Ascending aorta (tissue), 2 donors: ENCODE measurements at regions not wholly inside any gene's neighbourhood (a gene's known extent, or its start where the extent isn't known, plus 50 kb on each side); places are given as distances from the start of the nearest gene placed in this dataset.

Experiments used
- DNase-seq, 2 donors: peaks; one replicate each; pipeline ENCODE4 v3.0.0-alpha.2; 2019; ENCODE audit warnings: low spot score in 2 of 2
- H3K27ac ChIP-seq, 2 donors: fragments of 200-600 bp; sonication (generic); one replicate each; pipeline ENCODE4 v1.5.1; 2016 to 2017; ENCODE audit warnings: mild to moderate bottlenecking in 1 of 2
- H3K27me3 ChIP-seq: fragments of 200-600 bp; sonication (generic); one replicate; pipeline ENCODE4 v1.5.1; 2017
- H3K36me3 ChIP-seq, 2 donors: fragments of 200-600 bp; sonication (generic); one replicate each; pipeline ENCODE4 v1.5.1; 2016
- H3K4me1 ChIP-seq, 2 donors: fragments of 200-600 bp; sonication (generic); one replicate each; pipeline ENCODE4 v1.5.1; 2016 to 2017; ENCODE audit warnings: mild to moderate bottlenecking in 1 of 2
- H3K4me3 ChIP-seq, 2 donors: fragments of 200-600 bp; sonication (generic); one replicate each; pipeline ENCODE4 v1.5.1; 2016 to 2017; ENCODE audit warnings: mild to moderate bottlenecking in 1 of 2
- H3K9me3 ChIP-seq, 2 donors: fragments of 200-600 bp; sonication (generic); one replicate each; pipeline ENCODE4 v1.5.1; 2016
- CTCF ChIP-seq, 3 experiments: fragments of 200-600 bp in 2 of 3; fragments of 450-650 bp in 1 of 3; sonication (generic) in 2 of 3; IDR thresholded peaks; one replicate each; pipeline ENCODE4 v1.5.1; 2016 to 2019; ENCODE audit warnings: antibody characterized with exemption in 3 of 3, mild to moderate bottlenecking in 1 of 3, moderate library complexity in 1 of 3
- intact Hi-C: fragments of 100-400 bp; cut with DNase I; formaldehyde crosslinking; loops from one replicate; pipeline ENCODE4 v1.15.1; 2023

GRCh38 chr10:110376021-110376766, 71.5 kb upstream of the SMNDC1 start:
- H3K4me1 ChIP-seq, result no peaks in the 10 kb centered on the region
- H3K27me3 ChIP-seq, result no peaks in the 10 kb centered on the region
- no peak overlapping the region for H3K27ac ChIP-seq
- H3K9me3 ChIP-seq, result no peaks in the 10 kb centered on the region
- no peaks in the 10 kb centered on the region for H3K36me3 ChIP-seq
- TF ChIP-seq CTCF (IDR thresholded peaks at IDR 0.05), result no peak
- no peak overlapping the region for H3K4me3 ChIP-seq
- intact Hi-C loops, result no loop called here
- no peak for DNase-seq

- H3K4me1 ChIP-seq, result no peaks in the 10 kb centered on the region
- H3K27me3 ChIP-seq, result no peaks in the 10 kb centered on the region
- H3K36me3 ChIP-seq, result no peaks in the 10 kb centered on the region
- intact Hi-C loops, result no loop called here
- H3K4me3 ChIP-seq, result no peak overlapping the region
- no peak overlapping the region for H3K27ac ChIP-seq
- DNase-seq, result no peak
- H3K9me3 ChIP-seq, result no peaks in the 10 kb centered on the region
- TF ChIP-seq CTCF (IDR thresholded peaks at IDR 0.05), result no peak
Measured at GRCh38 chr10:110376767-110377160, 72.0 kb upstream of the SMNDC1 start.

GRCh38 chr10:110378006-110378405, 73.3 kb upstream of the SMNDC1 start:
- Histone ChIP-seq H3K4me1 (no peaks in the 10 kb centered on the region), H3K36me3 (no peaks in the 10 kb centered on the region), H3K4me3 (no peak overlapping the region), H3K9me3 (no peaks in the 10 kb centered on the region), H3K27ac (no peak overlapping the region), H3K27me3 (no peaks in the 10 kb centered on the region)
- intact Hi-C loops, result no loop called here
- no peak for DNase-seq
- no peak for TF ChIP-seq CTCF (IDR thresholded peaks at IDR 0.05)

DNA sequence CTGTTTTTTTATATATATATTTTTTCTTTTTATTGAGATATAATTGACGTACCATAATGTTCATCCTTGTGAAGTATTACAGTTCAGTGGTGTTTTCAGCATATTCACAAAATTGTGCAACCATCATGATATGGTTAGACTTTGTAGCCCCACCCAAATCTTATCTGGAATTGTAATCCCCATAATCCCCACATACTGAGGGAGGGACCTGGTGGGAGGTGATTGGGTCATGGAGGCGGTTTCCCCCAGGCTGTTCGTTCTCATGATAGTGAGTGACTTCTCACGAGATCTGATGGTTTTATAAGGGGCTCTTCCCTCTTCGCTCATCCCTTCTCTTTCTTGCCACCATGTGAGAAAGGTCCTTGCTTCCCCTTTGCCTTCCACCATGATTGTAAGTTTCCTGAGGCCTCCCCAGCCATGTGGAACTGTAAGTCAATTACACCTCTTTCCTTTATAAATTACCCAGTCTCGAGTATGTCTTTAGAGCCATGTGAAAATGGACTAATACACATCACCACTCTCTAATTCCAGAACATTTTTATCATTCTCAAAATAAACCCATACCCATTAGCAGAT, 73.9 kb upstream of the SMNDC1 start:
- no peaks in the 10 kb centered on the region for H3K27me3 ChIP-seq
- no peak for DNase-seq
- H3K4me1 ChIP-seq, result no peaks in the 10 kb centered on the region
- no peak overlapping the region for H3K27ac ChIP-seq
- intact Hi-C loops, result no loop called here
- H3K4me3 ChIP-seq, result no peak overlapping the region
- H3K36me3 ChIP-seq, result no peaks in the 10 kb centered on the region
- TF ChIP-seq CTCF (IDR thresholded peaks at IDR 0.05), result no peak
- H3K9me3 ChIP-seq, result no peaks in the 10 kb centered on the region

GRCh38 chr10:110379831-110380230, 75.1 kb upstream of the SMNDC1 start:
- no peak for DNase-seq
- no peaks in the 10 kb centered on the region for H3K36me3 ChIP-seq
- no peak overlapping the region for H3K4me3 ChIP-seq
- no peak overlapping the region for H3K27ac ChIP-seq
- H3K9me3 ChIP-seq, result no peaks in the 10 kb centered on the region
- intact Hi-C loops, result no loop called here
- H3K4me1 ChIP-seq, result no peaks in the 10 kb centered on the region
- H3K27me3 ChIP-seq, result no peaks in the 10 kb centered on the region
- no peak for TF ChIP-seq CTCF (IDR thresholded peaks at IDR 0.05)
